ENCODE measurements at regions not wholly inside any gene's neighbourhood (a gene's known extent, or its start where the extent isn't known, plus 50 kb on each side); places are given as distances from the start of the nearest gene placed in this dataset.

DNA sequence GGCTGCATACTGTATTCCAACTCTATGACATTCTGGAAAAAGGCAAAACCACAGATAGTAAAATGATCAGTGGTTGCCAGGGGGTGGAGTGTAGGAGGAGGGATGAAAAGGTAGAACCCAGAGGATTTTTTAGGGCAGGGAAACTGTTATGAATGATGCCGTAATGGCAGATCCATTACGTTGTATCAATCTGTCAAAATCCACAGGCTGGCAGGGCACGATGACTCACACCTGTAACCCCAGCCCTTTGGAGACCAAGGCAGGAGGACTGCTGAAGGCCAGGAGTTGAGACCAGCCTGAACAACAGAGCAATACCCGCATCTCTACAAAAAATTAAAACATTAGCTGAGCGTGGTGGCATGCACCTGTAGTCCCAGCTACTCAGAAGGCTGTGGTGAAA, 91.8 kb downstream of the RMI2 start:
- TF ChIP-seq CTCF (IDR thresholded peaks at IDR 0.05), result no peak
- TF ChIP-seq POLR2A (IDR thresholded peaks at IDR 0.05), result no peak

Measured in breast epithelium (tissue), 3 donors.